Muscle of arm (tissue), 1 donor: ENCODE measurements at regions not wholly inside any gene's neighbourhood (a gene's known extent, or its start where the extent isn't known, plus 50 kb on each side); places are given as distances from the start of the nearest gene placed in this dataset.
"Not testable (repeated sequence)": the region's sequence is repeated elsewhere in the genome, so short reads cannot be mapped to it uniquely, and the experiment has no call there.

ENCODE experiments used
- DNase-seq: peaks from one replicate; pipeline ENCODE4 v3.0.0-alpha.2; 2013

DNA sequence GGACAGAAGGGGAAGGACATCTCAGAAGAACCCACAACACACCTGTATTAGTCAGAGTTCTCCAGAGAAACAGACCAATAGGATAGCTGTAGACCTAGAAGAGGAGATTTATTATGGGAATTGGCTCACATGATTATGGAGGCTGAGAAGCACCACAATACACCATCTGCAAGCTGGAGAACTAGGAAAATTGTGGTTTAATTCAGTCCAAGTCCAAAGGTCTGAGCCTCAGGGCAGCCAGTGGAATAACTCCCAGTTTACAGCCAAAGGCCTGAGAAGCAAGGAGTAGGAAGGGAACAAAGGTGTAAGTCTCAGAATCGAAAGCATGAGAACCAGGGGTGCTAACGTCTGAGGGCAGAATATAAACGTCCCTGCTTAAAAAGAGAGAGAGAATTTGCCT, 99.6 kb upstream of the AUTS2 start:
- no peak for DNase-seq

DNA sequence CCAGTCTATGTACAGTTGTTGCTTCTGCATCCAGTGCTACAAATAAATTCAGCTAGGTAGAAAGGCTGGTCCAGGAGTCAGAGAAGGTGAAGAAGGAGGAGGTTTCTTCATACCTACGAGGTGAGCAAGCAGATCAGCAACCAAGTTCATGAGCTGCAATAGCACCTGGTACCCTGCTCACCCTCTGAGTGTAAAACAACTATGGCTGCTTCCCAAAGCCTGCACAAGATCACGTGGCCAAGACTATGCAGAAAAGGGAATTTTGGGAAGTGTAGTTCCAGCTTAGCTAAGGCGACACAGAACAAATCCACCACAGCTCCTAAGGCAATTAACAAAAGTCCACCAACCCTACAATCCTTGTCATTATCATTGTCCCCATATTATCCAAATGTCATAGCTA, 95.9 kb upstream of the AUTS2 start:
- no peak for DNase-seq

DNA sequence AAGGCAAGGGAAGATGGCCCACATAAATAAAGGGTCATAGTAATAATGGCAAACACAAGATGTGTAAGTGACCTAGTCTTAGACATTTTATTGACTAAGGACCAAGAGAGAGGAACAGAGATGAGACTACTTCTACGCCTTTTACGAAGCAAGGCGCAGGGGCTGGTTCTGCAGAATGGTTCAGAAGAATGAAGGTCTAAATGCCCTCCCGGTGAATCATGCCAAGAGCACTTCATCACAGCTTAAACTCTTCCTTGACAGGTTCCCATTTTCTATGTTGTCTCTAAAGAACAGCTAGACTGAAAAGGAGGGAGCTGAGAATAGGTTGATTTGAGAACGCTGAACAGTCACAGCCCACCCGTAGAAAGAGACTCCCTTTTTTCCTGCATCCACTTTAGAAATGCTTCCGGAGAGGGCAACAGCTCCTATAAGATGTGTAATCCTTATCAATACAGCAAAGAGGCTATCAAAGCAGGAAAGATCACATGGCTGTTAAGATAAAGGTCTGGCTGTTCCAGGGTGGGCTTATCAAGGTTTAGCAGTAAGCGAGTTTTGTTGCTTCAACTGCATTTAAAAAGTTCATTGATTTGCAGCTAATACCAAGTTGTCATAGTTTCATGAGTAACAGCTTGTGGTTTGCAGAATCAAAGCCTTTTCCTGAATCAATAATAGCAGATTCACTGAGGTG, 93.4 kb upstream of the AUTS2 start:
- no peak for DNase-seq

DNA sequence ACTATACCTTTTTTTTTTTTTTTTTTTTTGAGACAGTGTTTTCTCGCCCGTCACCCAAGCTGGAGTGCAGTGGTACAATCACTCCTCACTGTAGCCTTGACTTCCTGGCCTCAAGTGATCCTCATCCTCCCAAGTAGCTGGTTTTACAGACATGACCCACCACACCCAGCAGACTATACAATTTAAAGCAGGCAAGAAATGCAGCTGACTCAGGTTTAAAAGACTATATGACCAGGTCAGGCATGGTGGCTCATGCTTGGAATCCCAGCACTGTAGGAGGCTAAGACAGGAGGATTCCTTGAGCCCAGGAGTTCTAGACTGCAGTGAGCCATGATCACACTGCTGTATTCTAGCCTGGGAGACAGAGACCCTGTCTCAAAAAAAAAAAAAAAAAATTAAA, 89.5 kb upstream of the AUTS2 start:
- DNase-seq: no peak

DNA sequence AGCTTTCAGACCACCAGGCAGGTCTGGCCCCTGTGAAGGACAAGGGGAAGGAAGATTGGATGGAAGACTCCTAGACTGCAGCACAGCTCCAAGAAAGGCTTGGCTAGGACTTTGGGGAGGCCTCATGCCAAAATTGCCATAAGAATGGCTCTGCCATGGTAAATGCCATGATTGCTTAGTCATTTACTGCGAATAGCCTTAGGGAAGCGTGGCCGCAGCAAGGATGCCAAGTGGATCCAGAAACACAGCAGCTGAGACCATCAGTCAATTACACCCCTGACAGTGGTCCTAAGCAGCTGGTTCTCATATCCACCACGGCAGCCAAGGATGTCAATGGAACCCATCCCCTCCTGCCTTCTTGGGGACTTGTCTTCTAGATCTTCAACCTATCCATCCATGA, 88.2 kb upstream of the AUTS2 start:
- DNase-seq: no peak

DNA sequence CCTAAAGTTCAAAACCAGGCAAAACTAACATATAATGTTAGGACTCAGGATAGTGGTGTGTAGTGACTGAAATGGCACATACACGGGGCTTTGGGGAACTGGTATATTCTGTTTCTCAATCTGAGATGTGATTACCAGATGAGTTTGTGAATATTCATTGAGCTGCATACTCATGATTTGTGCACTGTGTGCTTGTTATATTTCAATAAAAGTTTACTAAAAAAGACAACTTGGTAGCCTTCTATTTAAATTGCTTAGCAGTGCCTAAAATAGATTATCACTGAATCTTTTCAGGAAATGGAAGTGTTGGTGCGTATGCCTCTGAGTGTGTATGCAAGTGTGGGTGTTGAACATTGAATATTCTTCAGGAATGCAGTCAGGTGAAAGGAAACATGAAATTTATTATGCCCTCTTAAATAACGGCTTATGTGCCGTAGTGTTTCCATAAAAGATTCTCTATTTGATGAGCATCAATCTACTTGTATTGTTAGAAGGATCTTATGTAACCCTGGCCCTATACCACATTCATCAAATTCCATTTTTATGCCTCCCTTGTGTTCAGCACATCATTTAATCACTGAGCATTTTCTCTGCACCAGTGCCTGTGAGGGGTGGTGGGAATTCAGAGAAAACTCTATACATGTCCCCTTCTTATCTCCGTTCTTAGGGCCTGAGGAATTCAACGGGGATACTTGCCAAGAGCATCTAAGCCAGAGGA, 82.6 kb upstream of the AUTS2 start:
- DNase-seq: no peak

DNA sequence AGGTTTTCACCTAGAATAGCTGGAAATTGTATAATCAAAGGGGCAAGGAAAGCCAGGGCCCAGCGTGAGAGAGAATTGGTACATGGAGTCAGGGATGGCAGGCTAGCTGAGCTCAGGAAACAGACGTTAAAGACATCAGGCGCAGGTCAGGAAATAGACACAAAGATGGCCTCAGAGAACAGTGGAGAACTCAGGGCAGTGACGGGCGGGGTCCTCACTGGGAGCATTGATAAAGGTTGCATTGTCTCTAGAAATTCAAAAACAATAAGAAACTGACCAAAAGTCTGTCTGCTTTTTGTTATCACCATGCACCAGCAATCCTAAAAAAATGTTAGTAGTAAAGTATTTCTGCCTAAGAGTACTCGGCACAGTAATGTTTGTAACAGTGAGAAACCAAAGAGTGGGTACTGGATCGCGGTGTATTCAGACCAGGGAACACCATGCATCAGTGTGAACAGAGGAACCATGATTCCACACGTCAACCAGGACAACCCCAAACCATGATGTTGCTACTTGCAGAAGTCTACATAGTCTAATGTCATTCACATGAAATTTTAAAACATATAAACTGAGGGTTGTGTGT, 81.9 kb upstream of the AUTS2 start:
- no peak for DNase-seq

DNA sequence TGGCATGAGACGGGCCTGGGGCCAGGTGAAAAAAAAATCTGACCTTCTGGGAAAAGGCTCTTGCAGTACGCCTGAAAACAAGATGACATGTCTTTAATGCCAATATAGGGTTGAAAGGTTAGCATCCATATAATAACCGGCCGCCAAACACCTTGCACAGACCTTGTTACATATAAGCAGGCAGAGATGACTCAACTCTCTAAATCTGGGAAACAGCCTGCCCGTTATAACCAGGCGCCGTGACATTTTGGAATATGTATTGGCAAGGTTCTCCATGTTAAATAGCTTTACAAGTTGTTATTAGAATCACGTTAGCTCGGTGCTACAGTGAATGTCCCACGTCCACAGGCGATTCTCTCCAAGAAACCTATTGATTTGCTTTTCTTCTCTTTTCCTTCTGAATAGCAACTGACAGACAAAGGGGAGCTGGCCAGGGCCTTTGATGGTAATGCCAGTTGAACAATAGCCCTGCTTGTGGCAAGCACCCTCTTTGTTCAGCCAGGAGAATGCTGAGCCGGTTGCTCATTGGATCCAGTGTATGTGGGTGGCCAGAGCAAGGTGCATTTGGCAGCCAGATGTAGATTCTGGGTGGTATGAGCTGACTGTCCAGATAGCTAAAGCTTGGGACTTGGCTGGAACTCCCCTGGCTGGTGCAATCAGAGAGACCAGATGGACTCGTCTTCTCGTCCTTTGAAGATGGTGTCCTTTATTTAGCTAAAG, 80.1 kb upstream of the AUTS2 start:
- peak; percentile 19 for DNase-seq

DNA sequence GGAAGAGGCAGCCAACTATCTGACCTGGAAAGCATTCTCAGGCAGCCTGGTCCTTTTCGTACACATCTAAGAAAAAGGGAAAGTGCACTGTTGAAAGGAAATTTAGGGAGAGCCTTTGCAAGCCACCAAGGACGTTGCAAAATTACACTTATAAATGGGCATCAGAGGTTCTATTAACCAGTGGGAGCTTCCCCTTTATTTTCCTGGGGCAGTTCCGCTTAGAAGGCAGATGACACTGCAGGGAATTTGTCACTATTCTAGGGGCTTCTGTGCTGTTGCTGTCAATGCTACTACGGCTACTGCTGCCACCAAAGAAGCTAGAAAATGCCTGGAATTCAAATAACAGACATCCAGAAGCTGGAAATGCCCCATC, 79.6 kb upstream of the AUTS2 start:
- no peak for DNase-seq

DNA sequence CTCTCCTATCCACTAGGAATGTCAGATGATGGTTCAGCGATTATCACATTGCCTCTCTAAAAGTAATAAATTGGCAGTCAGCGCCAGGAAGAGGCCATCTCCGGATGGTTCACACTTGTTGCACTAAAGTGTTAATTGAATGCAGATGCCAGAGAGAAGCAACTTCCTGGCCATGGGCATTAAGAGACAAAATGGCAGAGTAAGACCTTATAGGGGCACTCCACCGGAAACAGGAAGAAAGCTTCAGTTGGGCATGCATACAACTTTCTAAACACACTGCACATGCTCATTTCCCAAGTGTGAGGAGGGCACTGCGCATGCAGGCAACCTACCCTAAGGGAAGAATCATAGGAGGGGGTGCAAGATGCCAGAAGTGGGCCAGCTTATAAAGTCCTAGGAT, 71.7 kb upstream of the AUTS2 start:
- no peak for DNase-seq

DNA sequence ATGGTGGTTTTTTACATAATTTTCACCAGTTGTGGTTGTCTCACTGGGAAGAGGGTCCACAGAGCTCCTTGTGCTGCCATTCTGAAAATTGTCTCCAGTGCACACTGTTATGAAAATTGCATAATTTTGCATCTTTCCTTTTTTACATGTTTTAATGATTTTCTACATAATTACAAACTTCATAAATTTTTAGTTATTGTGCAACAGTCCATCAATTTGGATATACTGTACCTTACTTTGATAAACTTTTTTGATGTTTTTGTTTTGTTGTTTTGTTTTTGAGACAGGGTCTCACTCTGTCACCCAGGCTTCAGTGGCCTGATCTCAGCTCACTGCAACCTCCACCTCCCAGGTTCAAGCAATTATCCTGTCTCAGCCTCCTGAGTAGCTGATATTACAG, 70.6 kb upstream of the AUTS2 start:
- DNase-seq: no peak

DNA sequence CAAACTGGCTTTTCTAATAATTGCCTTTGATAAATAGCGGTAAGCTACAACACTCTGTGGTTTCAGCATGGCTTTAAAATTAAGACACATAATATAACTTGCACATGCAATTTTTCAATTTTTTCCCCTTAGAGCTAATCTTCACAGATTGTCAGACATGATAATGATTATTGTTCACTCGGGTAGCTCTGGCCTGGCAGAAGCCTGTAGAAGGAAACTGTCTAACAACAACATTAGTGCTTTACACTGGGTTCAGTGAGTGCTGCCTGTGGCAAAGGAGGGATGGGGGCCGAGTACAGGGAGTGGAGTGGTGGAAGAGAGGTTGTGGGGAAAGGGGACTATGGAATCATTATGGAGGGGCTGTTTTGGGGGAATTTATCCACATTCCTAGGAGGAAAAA, 67.2 kb upstream of the AUTS2 start:
- no peak for DNase-seq

DNA sequence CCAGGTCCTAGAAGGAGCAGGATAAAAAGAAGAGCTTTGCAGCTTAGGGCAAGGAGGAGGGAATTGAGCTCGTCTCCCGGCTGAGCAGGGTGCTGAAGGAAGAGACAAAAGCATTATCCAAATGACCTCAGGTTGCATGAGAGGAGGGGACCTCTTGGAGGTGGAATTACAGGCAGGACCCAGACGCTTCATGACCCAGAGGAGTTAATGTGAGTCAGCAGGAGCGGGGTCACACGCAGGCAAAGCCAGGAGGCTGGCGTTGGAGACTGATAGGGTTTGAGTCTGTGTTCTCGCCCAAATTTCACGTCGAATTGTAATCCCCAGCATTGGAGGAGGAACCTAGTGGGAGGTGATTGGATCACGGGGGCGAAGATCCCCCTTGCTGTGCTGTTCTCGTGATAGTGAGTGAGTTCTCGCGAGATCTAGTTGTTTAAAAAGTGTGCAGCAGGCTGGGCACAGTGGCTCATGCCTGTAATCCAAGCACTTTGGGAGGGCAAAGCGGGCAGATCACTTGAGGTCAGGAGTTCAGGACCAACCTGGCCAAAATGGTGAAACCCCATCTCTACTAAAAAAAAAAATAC, 63.7 kb upstream of the AUTS2 start:
- DNase-seq: no peak

DNA sequence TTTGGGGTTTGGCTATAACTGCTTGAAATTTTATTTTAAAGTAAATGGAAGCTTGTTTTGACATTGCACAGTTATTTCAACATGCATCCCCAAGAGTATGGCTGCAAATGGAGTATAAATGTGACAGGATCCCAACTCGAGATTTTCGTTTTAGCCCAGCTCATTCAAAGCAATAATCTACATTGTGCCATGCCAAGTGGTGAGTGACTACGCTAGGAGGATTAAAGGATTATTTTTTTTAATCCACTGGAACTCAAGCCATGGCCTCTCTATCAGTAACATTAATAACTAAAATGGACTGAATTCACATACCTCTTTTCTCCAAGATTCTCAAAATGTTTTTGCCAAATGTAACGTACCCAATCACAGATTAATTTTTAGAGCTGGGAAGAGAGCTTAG, 60.6 kb upstream of the AUTS2 start:
- no peak for DNase-seq

DNA sequence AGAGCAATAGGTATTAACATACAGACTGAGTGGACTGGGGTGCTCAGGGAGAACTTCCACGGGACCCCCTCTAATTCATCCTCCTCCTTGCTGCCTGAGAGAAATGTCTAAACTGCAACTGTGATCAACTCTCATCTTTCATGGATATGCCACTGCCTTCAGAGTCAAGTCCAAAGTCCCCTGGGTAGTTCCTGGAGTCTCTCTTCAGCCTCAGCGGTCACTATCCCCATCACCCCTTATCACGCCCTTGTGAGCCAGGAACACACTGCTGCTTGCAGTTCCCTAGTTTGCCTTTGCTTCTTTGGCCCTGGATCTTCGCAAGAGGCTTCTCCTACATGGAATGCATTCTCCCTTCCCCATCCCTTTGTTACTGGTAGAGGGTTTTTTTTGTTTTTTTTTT, 58.7 kb upstream of the AUTS2 start:
- DNase-seq: no peak

DNA sequence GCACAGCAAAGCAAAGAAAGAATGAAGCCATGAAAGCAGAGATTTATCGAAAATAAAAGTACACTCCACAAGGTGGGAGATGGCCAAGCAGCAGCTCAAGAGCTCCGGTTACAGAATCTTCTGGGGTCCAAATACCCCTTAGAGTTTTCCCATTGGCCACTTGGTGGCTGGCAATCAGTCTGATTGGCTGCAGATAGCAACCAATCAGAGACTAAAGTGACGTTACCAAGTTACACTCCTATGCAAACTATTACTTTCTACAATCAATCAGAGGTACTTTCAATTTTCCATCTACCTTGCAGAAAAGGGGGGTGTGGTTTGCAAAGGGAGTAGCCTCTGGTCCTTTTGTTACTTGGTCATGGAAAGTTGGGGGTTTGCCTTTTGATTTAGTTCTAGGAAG, 58.0 kb upstream of the AUTS2 start:
- no peak for DNase-seq

DNA sequence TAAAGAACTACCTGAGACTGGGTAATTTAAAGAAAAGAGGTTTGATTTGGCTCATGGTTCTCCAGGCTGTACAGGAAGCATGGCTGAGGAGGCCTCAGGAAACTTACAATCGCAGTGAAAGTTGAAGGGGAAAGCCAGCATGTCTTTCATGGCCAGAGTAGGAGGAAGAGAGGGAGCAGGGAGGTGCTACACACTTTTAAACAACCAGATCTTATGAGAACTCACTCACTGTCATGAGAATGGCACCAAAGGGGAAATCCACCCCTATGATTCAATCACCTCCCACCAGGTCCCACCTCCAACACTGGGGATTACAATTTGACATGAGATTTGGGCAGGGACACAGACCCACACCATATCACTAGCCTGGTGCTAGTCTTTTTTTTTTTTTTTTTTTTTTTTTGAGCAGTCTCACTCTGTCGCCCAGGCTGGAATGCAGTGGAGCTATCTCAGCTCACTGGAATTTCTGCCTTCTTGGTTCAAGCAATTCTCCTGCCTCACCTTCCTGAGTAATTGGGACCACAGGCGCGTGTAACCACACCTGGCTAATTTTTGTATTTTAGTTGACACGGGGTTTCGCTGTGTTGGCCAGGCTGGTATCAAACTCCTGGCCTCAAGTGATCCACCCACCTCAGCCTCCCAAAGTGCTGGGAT, 56.4 kb upstream of the AUTS2 start:
- not testable (repeated sequence) for DNase-seq

DNA sequence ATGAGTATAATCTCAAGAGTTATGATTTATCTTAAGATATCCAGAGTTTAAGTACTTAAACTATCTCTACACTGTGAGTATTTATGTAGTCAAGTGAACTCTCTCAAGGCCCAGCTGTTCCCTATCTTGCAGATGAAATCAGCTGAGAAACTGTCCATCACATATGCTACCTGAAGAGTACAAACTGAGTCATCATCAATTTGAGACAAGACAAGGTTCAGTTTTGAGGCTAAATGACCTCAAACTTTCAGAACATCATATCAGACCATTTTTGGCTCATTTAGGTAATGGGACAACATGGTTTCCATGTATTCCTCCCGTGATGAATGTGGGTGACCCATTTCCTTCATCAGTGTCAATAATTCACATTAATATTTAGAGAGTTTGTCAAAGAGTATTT, 53.1 kb upstream of the AUTS2 start:
- no peak for DNase-seq
